GM12878 (cell line): ENCODE measurements at regions not wholly inside any gene's neighbourhood (a gene's known extent, or its start where the extent isn't known, plus 50 kb on each side); places are given as distances from the start of the nearest gene placed in this dataset.

Source experiments
- ATAC-seq: fragments of 200-7000 bp; cut with Tn5 transposase; 3 replicates; pipeline ENCODE4 v1.9.1; 2020; ENCODE audit warnings: mild to moderate bottlenecking, moderate library complexity
- BruUV-seq: library from RNA; stranded (reverse); fragments of 400-500 nt; replicated peaks from 2 replicates; lab custom pipeline; 2021; lab: Mats Ljungman, UMichigan
- CTCF ChIA-PET: fragments of 300-600 bp; sonication (Branson Sonifier 250); formaldehyde crosslinking; extraction: SDS; loops from one replicate; lab custom pipeline; 2021; ENCODE audit warnings: inconsistent platforms; lab: Yijun Ruan, JAX
- POLR2A ChIA-PET: fragments of 350-600 bp; formaldehyde crosslinking; extraction: SDS; loops from one replicate; lab custom pipeline; 2021; ENCODE audit warnings: inconsistent platforms; lab: Charles Lee
- RAD21 ChIA-PET: fragments of 300-600 bp; sonication (Branson Sonifier 250); formaldehyde crosslinking; loops from one replicate; lab custom pipeline; 2023; ENCODE audit warnings: antibody characterized with exemption; ENCODE audit not compliant: unreplicated experiment; lab: Charles Lee
- SMC1A ChIA-PET: fragments of 300-600 bp; sonication (Branson Sonifier 250); formaldehyde crosslinking; loops from one replicate; lab custom pipeline; 2023; ENCODE audit not compliant: unreplicated experiment, uncharacterized antibody; lab: Charles Lee
- DNase-seq: peaks from one replicate; pipeline ENCODE4 v3.0.0-alpha.2; 2011; ENCODE audit warnings: low read depth, low spot score
- FAIRE-seq: peaks from 3 replicates; lab custom pipeline; 2011; peaks lifted over from hg19 to GRCh38; lab: Jason Lieb, UNC
- H2AFZ ChIP-seq: 2 replicates; pipeline ENCODE4 v1.6.0; 2011; ENCODE audit warnings: low read depth, low read length, control low read depth; ENCODE audit not compliant: control insufficient read depth
- H3K27ac ChIP-seq: 2 replicates; pipeline ENCODE4 v1.5.1; 2011; ENCODE audit warnings: control low read depth; ENCODE audit not compliant: control insufficient read depth, insufficient read depth
- H3K27me3 ChIP-seq, 2 experiments: replicated peaks in 1 of 2; 2 replicates each; pipeline versions ENCODE4 v1.6.0 to v1.6.1; 2011; ENCODE audit warnings: low read length in 1 of 2; ENCODE audit not compliant: control insufficient read depth in 2 of 2, insufficient read depth in 2 of 2
- H3K36me3 ChIP-seq, 2 experiments: 2 replicates each; pipeline ENCODE4 v1.5.1; 2011; ENCODE audit warnings: low read length in 1 of 2; ENCODE audit not compliant: control insufficient read depth in 2 of 2, insufficient read depth in 2 of 2
- H3K4me1 ChIP-seq: 2 replicates; pipeline ENCODE4 v1.6.1; 2011; ENCODE audit warnings: mild to moderate bottlenecking, low read length, moderate library complexity, mixed read lengths; ENCODE audit not compliant: control insufficient read depth, insufficient read depth
- H3K4me2 ChIP-seq: 2 replicates; pipeline ENCODE4 v1.6.0; 2011; ENCODE audit warnings: control low read depth; ENCODE audit not compliant: control insufficient read depth, insufficient read depth
- H3K4me3 ChIP-seq: fragments of 200-600 bp; sonication (generic); 2 replicates; pipeline ENCODE4 v1.5.1; 2016
- H3K79me2 ChIP-seq: 2 replicates; pipeline ENCODE4 v1.6.0; 2011; ENCODE audit warnings: low read length; ENCODE audit not compliant: control insufficient read depth, insufficient read depth
- H3K9ac ChIP-seq: 2 replicates; pipeline ENCODE4 v1.8.0; 2011; ENCODE audit warnings: low read length, control low read depth, mixed read lengths; ENCODE audit not compliant: control insufficient read depth, insufficient read depth
- H3K9me3 ChIP-seq: replicated peaks from 3 replicates; pipeline ENCODE4 v1.5.1; 2011; ENCODE audit warnings: mild to moderate bottlenecking, low read length; ENCODE audit not compliant: control insufficient read depth, insufficient read depth
- H4K20me1 ChIP-seq: 2 replicates; pipeline ENCODE4 v1.6.0; 2011; ENCODE audit not compliant: control insufficient read depth, insufficient read depth
- CBFB ChIP-seq: IDR thresholded peaks from 2 replicates; pipeline ENCODE4 v1.6.1; 2016; ENCODE audit warnings: antibody characterized with exemption, low read depth
- CREM ChIP-seq: IDR thresholded peaks from 2 replicates; pipeline ENCODE4 v1.6.1; 2014; ENCODE audit warnings: antibody characterized with exemption, low read depth
- GABPA ChIP-seq: IDR thresholded peaks from 2 replicates; pipeline ENCODE4 v1.6.1; 2014; ENCODE audit warnings: antibody characterized with exemption, low read depth, mild to moderate bottlenecking, inconsistent platforms
- NFIC ChIP-seq: IDR thresholded peaks from 2 replicates; pipeline ENCODE4 v1.6.1; 2012; ENCODE audit warnings: low read depth, mild to moderate bottlenecking, inconsistent platforms, low read length, moderate library complexity
- POLR2A ChIP-seq: IDR thresholded peaks from 2 replicates; pipeline ENCODE4 v1.6.1; 2011; ENCODE audit warnings: low read depth, mild to moderate bottlenecking, low read length
- RCOR1 ChIP-seq: conservative IDR thresholded peaks from 2 replicates; pipeline ENCODE4 v1.6.1; 2012; ENCODE audit warnings: low read depth, low read length, improper control_type of control experiment
- SMC3 ChIP-seq: IDR thresholded peaks from 2 replicates; pipeline ENCODE4 v1.6.1; 2011; ENCODE audit warnings: low read length, improper control_type of control experiment, borderline replicate concordance
- STAT3 ChIP-seq: IDR thresholded peaks from 2 replicates; pipeline ENCODE4 v1.6.1; 2011; ENCODE audit warnings: low read depth, low read length, improper control_type of control experiment
- ZNF217 ChIP-seq: fragments of 450-650 bp; IDR thresholded peaks from 2 replicates; pipeline ENCODE4 v1.6.1; 2017; ENCODE audit warnings: antibody characterized with exemption, mild to moderate bottlenecking
- WGBS: methylation state at CpG from one replicate; pipeline ENCODE4 v1.1.6; 2016; ENCODE audit warnings: low lambda C conversion rate; ENCODE audit not compliant: insufficient replicate concordance, insufficient coverage; ENCODE audit errors: missing lambda C conversion rate; 5-methylcytosine and 5-hydroxymethylcytosine counted together
- in situ Hi-C: fragments of 300-500 bp; cut with MboI; formaldehyde crosslinking; loops from 9 replicates; pipeline ENCODE4 v1.14.3; 2018; ENCODE audit warnings: mixed read lengths
- intact Hi-C: fragments of 100-400 bp; cut with micrococcal nuclease; formaldehyde crosslinking; loops from one replicate; pipeline ENCODE4 v1.14.2; 2022; ENCODE audit not compliant: unreplicated experiment
- TF ChIP-seq, protein P1 (sequence below): IDR thresholded peaks from 2 replicates; pipeline ENCODE4 v1.6.1; 2012; ENCODE audit warnings: low read depth, low read length, improper control_type of control experiment
- TF ChIP-seq, protein P2 (sequence below): fragments of 450-650 bp; IDR thresholded peaks from 2 replicates; pipeline ENCODE4 v1.6.1; 2018; ENCODE audit warnings: mild to moderate bottlenecking, low read depth, moderate library complexity; ENCODE audit not compliant: partially characterized antibody
- TF ChIP-seq, protein P3 (sequence below), 3 experiments: IDR thresholded peaks in 2 of 3; conservative IDR thresholded peaks in 1 of 3; 2 replicates each; pipeline ENCODE4 v1.5.1; 2011; ENCODE audit warnings: low read depth in 3 of 3, low read length in 3 of 3, mild to moderate bottlenecking in 3 of 3, control low read depth in 2 of 3, moderate library complexity in 2 of 3, inconsistent platforms in 1 of 3, mixed read lengths in 1 of 3; ENCODE audit not compliant: control insufficient read depth in 2 of 3, insufficient read depth in 1 of 3; ENCODE audit errors: extremely low read depth in 1 of 3

DNA sequence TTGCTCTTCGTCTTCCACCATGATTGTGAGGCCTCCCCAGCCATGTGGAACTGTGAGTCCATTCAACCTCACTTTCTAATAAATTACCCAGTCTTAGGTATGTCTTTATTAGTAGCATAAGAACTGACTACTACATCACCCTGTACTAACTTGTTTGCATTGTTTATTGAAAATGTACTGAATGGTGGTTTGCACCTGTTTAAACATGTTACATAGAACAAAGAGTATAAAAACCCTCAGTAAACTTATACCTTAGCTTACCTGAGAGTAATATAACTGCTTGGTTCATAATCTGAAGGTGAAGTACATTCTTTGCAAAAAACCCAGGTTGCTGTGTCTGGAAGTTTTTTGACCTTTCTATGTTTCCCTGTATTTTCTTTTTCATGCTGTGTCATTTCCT, 777.8 kb downstream of the TBC1D32 start:
- H3K4me3 ChIP-seq = no peak overlapping the region
- WGBS = 0% methylated on average over 1 of the region's 1 CpG
- no peak for DNase-seq
- no peaks in the 10 kb centered on the region for H3K9me3 ChIP-seq
- no peaks in the 10 kb centered on the region for H4K20me1 ChIP-seq
- H3K9ac ChIP-seq = no peak overlapping the region
- in situ Hi-C loops (no loop called here), intact Hi-C loops (no loop called here)
- TF ChIP-seq STAT3 (no peak), POLR2A (no peak), CREM (no peak), RCOR1 (no peak), ZNF217 (no peak), SMC3 (no peak), CBFB (no peak), NFIC (no peak), GABPA (no peak)
- TF ChIP-seq, protein P1, sequence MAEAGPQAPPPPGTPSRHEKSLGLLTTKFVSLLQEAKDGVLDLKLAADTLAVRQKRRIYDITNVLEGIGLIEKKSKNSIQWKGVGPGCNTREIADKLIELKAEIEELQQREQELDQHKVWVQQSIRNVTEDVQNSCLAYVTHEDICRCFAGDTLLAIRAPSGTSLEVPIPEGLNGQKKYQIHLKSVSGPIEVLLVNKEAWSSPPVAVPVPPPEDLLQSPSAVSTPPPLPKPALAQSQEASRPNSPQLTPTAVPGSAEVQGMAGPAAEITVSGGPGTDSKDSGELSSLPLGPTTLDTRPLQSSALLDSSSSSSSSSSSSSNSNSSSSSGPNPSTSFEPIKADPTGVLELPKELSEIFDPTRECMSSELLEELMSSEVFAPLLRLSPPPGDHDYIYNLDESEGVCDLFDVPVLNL = no peak
- TF ChIP-seq, protein P2, sequence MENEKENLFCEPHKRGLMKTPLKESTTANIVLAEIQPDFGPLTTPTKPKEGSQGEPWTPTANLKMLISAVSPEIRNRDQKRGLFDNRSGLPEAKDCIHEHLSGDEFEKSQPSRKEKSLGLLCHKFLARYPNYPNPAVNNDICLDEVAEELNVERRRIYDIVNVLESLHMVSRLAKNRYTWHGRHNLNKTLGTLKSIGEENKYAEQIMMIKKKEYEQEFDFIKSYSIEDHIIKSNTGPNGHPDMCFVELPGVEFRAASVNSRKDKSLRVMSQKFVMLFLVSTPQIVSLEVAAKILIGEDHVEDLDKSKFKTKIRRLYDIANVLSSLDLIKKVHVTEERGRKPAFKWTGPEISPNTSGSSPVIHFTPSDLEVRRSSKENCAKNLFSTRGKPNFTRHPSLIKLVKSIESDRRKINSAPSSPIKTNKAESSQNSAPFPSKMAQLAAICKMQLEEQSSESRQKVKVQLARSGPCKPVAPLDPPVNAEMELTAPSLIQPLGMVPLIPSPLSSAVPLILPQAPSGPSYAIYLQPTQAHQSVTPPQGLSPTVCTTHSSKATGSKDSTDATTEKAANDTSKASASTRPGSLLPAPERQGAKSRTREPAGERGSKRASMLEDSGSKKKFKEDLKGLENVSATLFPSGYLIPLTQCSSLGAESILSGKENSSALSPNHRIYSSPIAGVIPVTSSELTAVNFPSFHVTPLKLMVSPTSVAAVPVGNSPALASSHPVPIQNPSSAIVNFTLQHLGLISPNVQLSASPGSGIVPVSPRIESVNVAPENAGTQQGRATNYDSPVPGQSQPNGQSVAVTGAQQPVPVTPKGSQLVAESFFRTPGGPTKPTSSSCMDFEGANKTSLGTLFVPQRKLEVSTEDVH = no peak
- TF ChIP-seq, protein P3, sequence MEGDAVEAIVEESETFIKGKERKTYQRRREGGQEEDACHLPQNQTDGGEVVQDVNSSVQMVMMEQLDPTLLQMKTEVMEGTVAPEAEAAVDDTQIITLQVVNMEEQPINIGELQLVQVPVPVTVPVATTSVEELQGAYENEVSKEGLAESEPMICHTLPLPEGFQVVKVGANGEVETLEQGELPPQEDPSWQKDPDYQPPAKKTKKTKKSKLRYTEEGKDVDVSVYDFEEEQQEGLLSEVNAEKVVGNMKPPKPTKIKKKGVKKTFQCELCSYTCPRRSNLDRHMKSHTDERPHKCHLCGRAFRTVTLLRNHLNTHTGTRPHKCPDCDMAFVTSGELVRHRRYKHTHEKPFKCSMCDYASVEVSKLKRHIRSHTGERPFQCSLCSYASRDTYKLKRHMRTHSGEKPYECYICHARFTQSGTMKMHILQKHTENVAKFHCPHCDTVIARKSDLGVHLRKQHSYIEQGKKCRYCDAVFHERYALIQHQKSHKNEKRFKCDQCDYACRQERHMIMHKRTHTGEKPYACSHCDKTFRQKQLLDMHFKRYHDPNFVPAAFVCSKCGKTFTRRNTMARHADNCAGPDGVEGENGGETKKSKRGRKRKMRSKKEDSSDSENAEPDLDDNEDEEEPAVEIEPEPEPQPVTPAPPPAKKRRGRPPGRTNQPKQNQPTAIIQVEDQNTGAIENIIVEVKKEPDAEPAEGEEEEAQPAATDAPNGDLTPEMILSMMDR (IDR thresholded peaks at IDR 0.05 in 2 of 3, conservative IDR thresholded peaks at IDR 0.05 in 1 of 3; ENCODE audit: control insufficient read depth in 2 of 3, extremely low read depth in 1 of 3, insufficient read depth in 1 of 3, low read depth in 3 of 3, low read length in 3 of 3) = no peak
- no peak overlapping the region for H3K4me2 ChIP-seq
- no peaks in the 10 kb centered on the region for H3K4me1 ChIP-seq
- no peak overlapping the region for H3K27ac ChIP-seq
- no peak for ATAC-seq
- POLR2A ChIA-PET = no interaction called here
- H3K27me3 ChIP-seq = no peaks in the 10 kb centered on the region
- H3K79me2 ChIP-seq = no peaks in the 10 kb centered on the region
- FAIRE-seq = no peak
- no peak overlapping the region for H2AFZ ChIP-seq
- SMC1A ChIA-PET = no interaction called here
- H3K36me3 ChIP-seq = no peaks in the 10 kb centered on the region
- RAD21 ChIA-PET = no interaction called here
- CTCF ChIA-PET = no interaction called here
- no TSS peak for BruUV-seq
